ENCODE measurements at regions not wholly inside any gene's neighbourhood (a gene's known extent, or its start where the extent isn't known, plus 50 kb on each side); places are given as distances from the start of the nearest gene placed in this dataset.

- H3K27ac Mint-ChIP-seq: no peak overlapping the region
- Histone ChIP-seq H3K4me3 (ENCODE audit: control extremely low read depth in 1 of 5, extremely low read depth in 1 of 5, insufficient read depth in 1 of 5, low read depth in 2 of 5, low read length in 4 of 5) (no peak overlapping the region), H3K4me2 (replicated peaks; ENCODE audit: low read depth, low read length, poor library complexity, severe bottlenecking) (no peak overlapping the region), H2AFZ (ENCODE audit: insufficient read depth, low read depth, low read length, poor library complexity, severe bottlenecking) (no peak overlapping the region), H3K27ac (ENCODE audit: low read length in 2 of 2) (no peak overlapping the region), H3K36me3 (replicated peaks in 1 of 2; ENCODE audit: control extremely low read depth in 1 of 2, control insufficient read depth in 1 of 2, extremely low read depth in 1 of 2, insufficient read depth in 2 of 2, low read length in 1 of 2) (no peaks in the 10 kb centered on the region), H3K79me2 (ENCODE audit: control insufficient read depth, insufficient read depth, low read length) (no peaks in the 10 kb centered on the region), H3K27me3 (replicated peaks in 1 of 4; ENCODE audit: control extremely low read depth in 1 of 4, control insufficient read depth in 3 of 4, insufficient read depth in 4 of 4, low read length in 3 of 4) (peaks cover 0 to 35% (median 16%) of the 10 kb centered on the region in 4 experiments), H3K4me1 (ENCODE audit: control insufficient read depth in 2 of 2, insufficient read depth in 2 of 2, low read length in 2 of 2) (no peaks in the 10 kb centered on the region), H3K9me3 (ENCODE audit: control extremely low read depth in 1 of 3, control insufficient read depth in 2 of 3, insufficient read depth in 1 of 3, low read length in 2 of 3) (no peaks in the 10 kb centered on the region), H3K9ac (ENCODE audit: low read length) (no peak overlapping the region), H4K20me1 (ENCODE audit: control insufficient read depth, insufficient read depth, low read length, poor library complexity, severe bottlenecking) (no peaks in the 10 kb centered on the region)
- WGBS (ENCODE audit: insufficient coverage): 15% methylated on average over 5 of the region's 15 CpGs
- no peak for TF ChIP-seq EZH2 (IDR thresholded peaks at IDR 0.05; ENCODE audit: borderline replicate concordance, insufficient read depth, low read depth, low read length, poor library complexity, severe bottlenecking)
- intact Hi-C loops (cut with micrococcal nuclease): no loop called here
- CTCF ChIA-PET: no interaction called here
- no peaks in the 10 kb centered on the region for H3K9me3 Mint-ChIP-seq (ENCODE audit: insufficient read depth)
- DNase-seq (peak; percentile 27), ATAC-seq (ENCODE audit: low read depth) (no peak)
- H3K27me3 Mint-ChIP-seq: peaks cover 54% of the 10 kb centered on the region
- POLR2A ChIA-PET: no interaction called here
- no peaks in the 10 kb centered on the region for H3K4me1 Mint-ChIP-seq
- no peak overlapping the region for H3K4me3 Mint-ChIP-seq
These were observed 66.6 kb upstream of the CTNNBL1 start for GRCh38 chr20:37627060-37627766.

GRCh38 chr20:37624963-37625362 is 68.9 kb upstream of the CTNNBL1 start:
- POLR2A ChIA-PET: no interaction called here
- Histone ChIP-seq H3K4me3 (ENCODE audit: control extremely low read depth in 1 of 5, extremely low read depth in 1 of 5, insufficient read depth in 1 of 5, low read depth in 2 of 5, low read length in 4 of 5) (no peak overlapping the region), H3K4me2 (replicated peaks; ENCODE audit: low read depth, low read length, poor library complexity, severe bottlenecking) (no peak overlapping the region), H3K27me3 (replicated peaks in 1 of 4; ENCODE audit: control extremely low read depth in 1 of 4, control insufficient read depth in 3 of 4, insufficient read depth in 4 of 4, low read length in 3 of 4) (peaks cover 0 to 30% (median 19%) of the 10 kb centered on the region in 4 experiments), H2AFZ (ENCODE audit: insufficient read depth, low read depth, low read length, poor library complexity, severe bottlenecking) (no peak overlapping the region), H3K36me3 (replicated peaks in 1 of 2; ENCODE audit: control extremely low read depth in 1 of 2, control insufficient read depth in 1 of 2, extremely low read depth in 1 of 2, insufficient read depth in 2 of 2, low read length in 1 of 2) (no peaks in the 10 kb centered on the region), H4K20me1 (ENCODE audit: control insufficient read depth, insufficient read depth, low read length, poor library complexity, severe bottlenecking) (no peaks in the 10 kb centered on the region), H3K4me1 (ENCODE audit: control insufficient read depth in 2 of 2, insufficient read depth in 2 of 2, low read length in 2 of 2) (no peaks in the 10 kb centered on the region), H3K9me3 (ENCODE audit: control extremely low read depth in 1 of 3, control insufficient read depth in 2 of 3, insufficient read depth in 1 of 3, low read length in 2 of 3) (no peaks in the 10 kb centered on the region), H3K79me2 (ENCODE audit: control insufficient read depth, insufficient read depth, low read length) (no peaks in the 10 kb centered on the region), H3K27ac (ENCODE audit: low read length in 2 of 2) (no peak overlapping the region), H3K9ac (ENCODE audit: low read length) (no peak overlapping the region)
- CTCF ChIA-PET: no interaction called here
- ATAC-seq (ENCODE audit: low read depth) (no peak), DNase-seq (no peak)
- WGBS (ENCODE audit: insufficient coverage): 40% methylated on average over 1 of the region's 1 CpG
- intact Hi-C loops (cut with micrococcal nuclease): no loop called here
- TF ChIP-seq CTCF (IDR thresholded peaks at IDR 0.05): no peak
- no peak for TF ChIP-seq EZH2 (IDR thresholded peaks at IDR 0.05; ENCODE audit: borderline replicate concordance, insufficient read depth, low read depth, low read length, poor library complexity, severe bottlenecking)
- no peak overlapping the region for H3K4me3 Mint-ChIP-seq
- H3K4me1 Mint-ChIP-seq: no peaks in the 10 kb centered on the region
- H3K27ac Mint-ChIP-seq: no peak overlapping the region
- no peaks in the 10 kb centered on the region for H3K9me3 Mint-ChIP-seq (ENCODE audit: insufficient read depth)
- peaks cover 57% of the 10 kb centered on the region for H3K27me3 Mint-ChIP-seq

All from B cell (primary cell).